Transverse colon (tissue), 4 donors: ENCODE measurements at regions not wholly inside any gene's neighbourhood (a gene's known extent, or its start where the extent isn't known, plus 50 kb on each side); places are given as distances from the start of the nearest gene placed in this dataset.

ENCODE experiments used
- POLR2AphosphoS5 ChIP-seq, 3 donors: sonication (generic); formaldehyde crosslinking; IDR thresholded peaks; one replicate each; pipeline ENCODE4 v1.6.1; 2016; ENCODE audit warnings: antibody characterized with exemption in 3 of 3
- TF ChIP-seq, protein P1 (sequence below), 5 experiments: fragments of 200-600 bp in 3 of 5; fragments of 450-650 bp in 2 of 5; sonication (generic) in 3 of 5; IDR thresholded peaks; 1 replicate in 2 of 5; 2 replicates in 3 of 5; pipeline ENCODE4 v1.5.1; 2016 to 2017; ENCODE audit warnings: antibody characterized with exemption in 5 of 5, inconsistent platforms in 3 of 5, mild to moderate bottlenecking in 2 of 5, moderate library complexity in 1 of 5

DNA sequence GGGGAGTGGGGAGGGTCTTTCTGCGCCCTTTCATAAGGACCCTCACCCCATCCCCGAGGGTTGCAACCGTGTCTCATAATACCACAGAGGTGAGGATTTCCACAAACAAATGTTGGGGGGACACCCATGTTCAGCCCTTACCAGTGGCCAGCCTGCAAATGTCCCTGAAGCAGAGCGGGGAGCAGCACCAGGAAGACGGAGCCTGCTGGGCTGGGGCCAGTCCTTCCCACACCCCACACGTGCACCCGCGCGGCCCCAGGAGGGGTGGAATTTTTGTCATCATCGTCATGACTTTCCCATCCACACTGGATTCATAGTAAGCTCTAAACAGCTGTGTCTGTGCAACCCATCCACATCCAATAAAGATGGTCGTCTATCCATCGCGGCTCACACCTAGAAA, 409.8 kb downstream of the BRD1 start:
- TF ChIP-seq, protein P1, sequence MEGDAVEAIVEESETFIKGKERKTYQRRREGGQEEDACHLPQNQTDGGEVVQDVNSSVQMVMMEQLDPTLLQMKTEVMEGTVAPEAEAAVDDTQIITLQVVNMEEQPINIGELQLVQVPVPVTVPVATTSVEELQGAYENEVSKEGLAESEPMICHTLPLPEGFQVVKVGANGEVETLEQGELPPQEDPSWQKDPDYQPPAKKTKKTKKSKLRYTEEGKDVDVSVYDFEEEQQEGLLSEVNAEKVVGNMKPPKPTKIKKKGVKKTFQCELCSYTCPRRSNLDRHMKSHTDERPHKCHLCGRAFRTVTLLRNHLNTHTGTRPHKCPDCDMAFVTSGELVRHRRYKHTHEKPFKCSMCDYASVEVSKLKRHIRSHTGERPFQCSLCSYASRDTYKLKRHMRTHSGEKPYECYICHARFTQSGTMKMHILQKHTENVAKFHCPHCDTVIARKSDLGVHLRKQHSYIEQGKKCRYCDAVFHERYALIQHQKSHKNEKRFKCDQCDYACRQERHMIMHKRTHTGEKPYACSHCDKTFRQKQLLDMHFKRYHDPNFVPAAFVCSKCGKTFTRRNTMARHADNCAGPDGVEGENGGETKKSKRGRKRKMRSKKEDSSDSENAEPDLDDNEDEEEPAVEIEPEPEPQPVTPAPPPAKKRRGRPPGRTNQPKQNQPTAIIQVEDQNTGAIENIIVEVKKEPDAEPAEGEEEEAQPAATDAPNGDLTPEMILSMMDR (IDR thresholded peaks at IDR 0.05) = no peak
- no peak for TF ChIP-seq POLR2AphosphoS5 (IDR thresholded peaks at IDR 0.05)
